ENCODE measurements at regions not wholly inside any gene's neighbourhood (a gene's known extent, or its start where the extent isn't known, plus 50 kb on each side); places are given as distances from the start of the nearest gene placed in this dataset.

GRCh38 chr17:21522755-21523336 lies 146.7 kb downstream of the KCNJ12 start:
- TF ChIP-seq EZH2 (IDR thresholded peaks at IDR 0.05; ENCODE audit: borderline replicate concordance, low read depth, low read length, severe bottlenecking) (no peak), CTCF (IDR thresholded peaks at IDR 0.05; ENCODE audit: borderline replicate concordance, extremely low read depth, low read length, poor library complexity, severe bottlenecking) (no peak)
- no peaks in the 10 kb centered on the region for H3K27me3 ChIP-seq (ENCODE audit: insufficient read depth, low read length, poor library complexity)
- no peaks in the 10 kb centered on the region; the same call in 1 of the 2 replicates for H4K20me1 ChIP-seq (ENCODE audit: insufficient read depth, low read length)
- H3K4me3 ChIP-seq (ENCODE audit: low read depth in 1 of 2, low read length in 2 of 2) = no peak overlapping the region
- no peaks in the 10 kb centered on the region for H3K79me2 ChIP-seq (ENCODE audit: insufficient read depth, low read length)
- H3K4me1 ChIP-seq (ENCODE audit: insufficient read depth, low read length) = no peaks in the 10 kb centered on the region
- no peak overlapping the region for H2AFZ ChIP-seq (ENCODE audit: low read depth, low read length)
- no peaks in the 10 kb centered on the region for H3K9me3 ChIP-seq (ENCODE audit: insufficient read depth, low read length, severe bottlenecking)
- H3K27ac ChIP-seq (ENCODE audit: low read length) = no peak overlapping the region
- H3K9ac ChIP-seq (ENCODE audit: low read depth, low read length) = no peak overlapping the region
- DNase-seq (no peak), ATAC-seq (ENCODE audit: insufficient read depth, low read depth) (no peak)
- no peak overlapping the region for H3K4me2 ChIP-seq (ENCODE audit: insufficient read depth, low read length)
- no peaks in the 10 kb centered on the region for H3K36me3 ChIP-seq (ENCODE audit: insufficient read depth, low read length)

- Histone ChIP-seq H3K4me1 (ENCODE audit: insufficient read depth, low read length) (no peaks in the 10 kb centered on the region), H2AFZ (ENCODE audit: low read depth, low read length) (no peak overlapping the region), H3K9me3 (ENCODE audit: insufficient read depth, low read length, severe bottlenecking) (no peaks in the 10 kb centered on the region), H3K4me3 (ENCODE audit: low read depth in 1 of 2, low read length in 2 of 2) (no peak overlapping the region), H3K79me2 (ENCODE audit: insufficient read depth, low read length) (no peaks in the 10 kb centered on the region), H4K20me1 (ENCODE audit: insufficient read depth, low read length) (no peaks in the 10 kb centered on the region; the same call in 1 of the 2 replicates), H3K27ac (ENCODE audit: low read length) (no peak overlapping the region), H3K4me2 (ENCODE audit: insufficient read depth, low read length) (no peak overlapping the region), H3K9ac (ENCODE audit: low read depth, low read length) (no peak overlapping the region), H3K36me3 (ENCODE audit: insufficient read depth, low read length) (no peaks in the 10 kb centered on the region), H3K27me3 (ENCODE audit: insufficient read depth, low read length, poor library complexity) (no peaks in the 10 kb centered on the region)
- ATAC-seq (ENCODE audit: insufficient read depth, low read depth) = no peak
- DNase-seq = no peak
- no peak for TF ChIP-seq EZH2 (IDR thresholded peaks at IDR 0.05; ENCODE audit: borderline replicate concordance, low read depth, low read length, severe bottlenecking)
Measured at GRCh38 chr17:21523497-21524210, 147.5 kb downstream of the KCNJ12 start.

GRCh38 chr17:21524211-21524591 lies 148.0 kb downstream of the KCNJ12 start:
- no peak for TF ChIP-seq EZH2 (IDR thresholded peaks at IDR 0.05; ENCODE audit: borderline replicate concordance, low read depth, low read length, severe bottlenecking)
- no peak for TF ChIP-seq CTCF (IDR thresholded peaks at IDR 0.05; ENCODE audit: borderline replicate concordance, extremely low read depth, low read length, poor library complexity, severe bottlenecking)
- no peak overlapping the region for H2AFZ ChIP-seq (ENCODE audit: low read depth, low read length)
- no peak overlapping the region for H3K4me3 ChIP-seq (ENCODE audit: low read depth in 1 of 2, low read length in 2 of 2)
- H3K27me3 ChIP-seq (ENCODE audit: insufficient read depth, low read length, poor library complexity) = no peaks in the 10 kb centered on the region
- no peaks in the 10 kb centered on the region; the same call in 1 of the 2 replicates for H4K20me1 ChIP-seq (ENCODE audit: insufficient read depth, low read length)
- no peak overlapping the region for H3K9ac ChIP-seq (ENCODE audit: low read depth, low read length)
- no peak overlapping the region for H3K27ac ChIP-seq (ENCODE audit: low read length)
- ATAC-seq (ENCODE audit: insufficient read depth, low read depth) = no peak
- H3K4me1 ChIP-seq (ENCODE audit: insufficient read depth, low read length) = no peaks in the 10 kb centered on the region
- H3K36me3 ChIP-seq (ENCODE audit: insufficient read depth, low read length) = no peaks in the 10 kb centered on the region
- no peak for DNase-seq
- no peaks in the 10 kb centered on the region for H3K9me3 ChIP-seq (ENCODE audit: insufficient read depth, low read length, severe bottlenecking)
- H3K79me2 ChIP-seq (ENCODE audit: insufficient read depth, low read length) = no peaks in the 10 kb centered on the region
- H3K4me2 ChIP-seq (ENCODE audit: insufficient read depth, low read length) = no peak overlapping the region

GRCh38 chr17:21525464-21526130 lies 149.4 kb downstream of the KCNJ12 start:
- H3K4me2 ChIP-seq (ENCODE audit: insufficient read depth, low read length) = no peak overlapping the region
- H2AFZ ChIP-seq (ENCODE audit: low read depth, low read length) = no peak overlapping the region
- H3K4me1 ChIP-seq (ENCODE audit: insufficient read depth, low read length) = no peaks in the 10 kb centered on the region
- no peaks in the 10 kb centered on the region; the same call in 1 of the 2 replicates for H4K20me1 ChIP-seq (ENCODE audit: insufficient read depth, low read length)
- no peaks in the 10 kb centered on the region for H3K27me3 ChIP-seq (ENCODE audit: insufficient read depth, low read length, poor library complexity)
- no peak for DNase-seq
- H3K4me3 ChIP-seq (ENCODE audit: low read depth in 1 of 2, low read length in 2 of 2) = no peak overlapping the region
- no peaks in the 10 kb centered on the region for H3K9me3 ChIP-seq (ENCODE audit: insufficient read depth, low read length, severe bottlenecking)
- H3K79me2 ChIP-seq (ENCODE audit: insufficient read depth, low read length) = no peaks in the 10 kb centered on the region
- TF ChIP-seq CTCF (IDR thresholded peaks at IDR 0.05; ENCODE audit: borderline replicate concordance, extremely low read depth, low read length, poor library complexity, severe bottlenecking) = no peak
- TF ChIP-seq EZH2 (IDR thresholded peaks at IDR 0.05; ENCODE audit: borderline replicate concordance, low read depth, low read length, severe bottlenecking) = no peak
- H3K27ac ChIP-seq (ENCODE audit: low read length) = no peak overlapping the region
- no peak for ATAC-seq (ENCODE audit: insufficient read depth, low read depth)
- H3K9ac ChIP-seq (ENCODE audit: low read depth, low read length) = no peak overlapping the region
- no peaks in the 10 kb centered on the region for H3K36me3 ChIP-seq (ENCODE audit: insufficient read depth, low read length)
